ENCODE measurements at regions not wholly inside any gene's neighbourhood (a gene's known extent, or its start where the extent isn't known, plus 50 kb on each side); places are given as distances from the start of the nearest gene placed in this dataset.

DNA sequence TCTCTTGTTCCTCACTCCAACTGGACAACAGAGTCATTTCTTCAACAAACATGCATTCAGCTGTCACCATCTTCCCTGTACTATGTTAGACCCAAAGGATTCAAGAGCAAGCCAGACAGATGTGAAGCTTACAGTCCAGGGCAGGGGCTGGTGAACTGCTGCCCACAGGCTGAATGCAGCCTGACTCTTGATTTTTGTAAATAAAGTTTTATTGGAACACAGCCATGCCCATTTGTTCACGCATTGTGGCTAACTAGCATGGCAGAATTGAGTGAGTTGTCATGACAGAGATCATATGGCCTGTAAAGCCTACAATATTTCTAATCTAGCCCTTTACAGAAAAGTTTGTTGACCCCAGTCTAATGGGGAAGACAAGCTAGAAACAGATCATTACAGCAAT, 208.7 kb downstream of the EMX2 start (continued):
- TF ChIP-seq, protein P1, sequence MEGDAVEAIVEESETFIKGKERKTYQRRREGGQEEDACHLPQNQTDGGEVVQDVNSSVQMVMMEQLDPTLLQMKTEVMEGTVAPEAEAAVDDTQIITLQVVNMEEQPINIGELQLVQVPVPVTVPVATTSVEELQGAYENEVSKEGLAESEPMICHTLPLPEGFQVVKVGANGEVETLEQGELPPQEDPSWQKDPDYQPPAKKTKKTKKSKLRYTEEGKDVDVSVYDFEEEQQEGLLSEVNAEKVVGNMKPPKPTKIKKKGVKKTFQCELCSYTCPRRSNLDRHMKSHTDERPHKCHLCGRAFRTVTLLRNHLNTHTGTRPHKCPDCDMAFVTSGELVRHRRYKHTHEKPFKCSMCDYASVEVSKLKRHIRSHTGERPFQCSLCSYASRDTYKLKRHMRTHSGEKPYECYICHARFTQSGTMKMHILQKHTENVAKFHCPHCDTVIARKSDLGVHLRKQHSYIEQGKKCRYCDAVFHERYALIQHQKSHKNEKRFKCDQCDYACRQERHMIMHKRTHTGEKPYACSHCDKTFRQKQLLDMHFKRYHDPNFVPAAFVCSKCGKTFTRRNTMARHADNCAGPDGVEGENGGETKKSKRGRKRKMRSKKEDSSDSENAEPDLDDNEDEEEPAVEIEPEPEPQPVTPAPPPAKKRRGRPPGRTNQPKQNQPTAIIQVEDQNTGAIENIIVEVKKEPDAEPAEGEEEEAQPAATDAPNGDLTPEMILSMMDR (IDR thresholded peaks at IDR 0.05 in 2 of 3, conservative IDR thresholded peaks at IDR 0.05 in 1 of 3; ENCODE audit: borderline replicate concordance in 1 of 3, insufficient read depth in 1 of 3, low read depth in 2 of 3, low read length in 2 of 3), result no peak
- TF ChIP-seq SRF (IDR thresholded peaks at IDR 0.05; ENCODE audit: low read depth), result no peak

DNA sequence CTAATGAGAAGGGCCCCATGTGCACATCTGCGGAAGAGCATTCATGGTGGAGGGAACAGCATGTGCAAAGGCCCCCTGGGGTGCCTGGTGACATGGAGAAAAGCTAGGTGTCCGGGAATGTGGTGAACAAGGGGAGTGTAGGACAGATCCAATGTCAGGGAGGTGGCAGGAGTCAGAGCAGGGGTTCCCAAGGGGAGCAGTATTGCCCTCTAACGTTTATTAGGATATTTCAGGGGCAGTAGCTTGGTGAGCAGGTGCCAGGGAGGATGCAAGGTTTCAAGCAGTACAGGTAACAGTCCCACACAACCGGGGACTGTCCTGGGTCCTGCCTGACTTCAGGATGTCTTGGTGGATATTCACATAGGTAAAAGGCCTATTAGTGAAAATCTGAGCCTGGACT, 209.6 kb downstream of the EMX2 start:
- no peaks in the 10 kb centered on the region for H3K9me3 ChIP-seq (ENCODE audit: control insufficient read depth in 1 of 2, insufficient read depth in 1 of 2, low read depth in 1 of 2, low read length in 2 of 2)
- H3K9ac ChIP-seq (ENCODE audit: low read length), result no peak overlapping the region
- POLR2A ChIA-PET, result no interaction called here
- H3K4me1 ChIP-seq (ENCODE audit: control insufficient read depth in 1 of 2, insufficient read depth in 2 of 2, low read length in 2 of 2), result no peaks in the 10 kb centered on the region
- no peak for TF ChIP-seq SP1 (IDR thresholded peaks at IDR 0.05; ENCODE audit: low read depth)
- TF ChIP-seq RAD21 (IDR thresholded peaks at IDR 0.05; ENCODE audit: low read depth), result peak; percentile 41; the same call in 1 of the 2 replicates
- no peaks in the 10 kb centered on the region for H4K20me1 ChIP-seq (ENCODE audit: insufficient read depth)
- CTCF ChIA-PET, result no interaction called here
- no peaks in the 10 kb centered on the region for H3K79me2 ChIP-seq (ENCODE audit: insufficient read depth, low read length)
- RAD21 ChIA-PET (ENCODE audit: low non-redundant PET in 1 of 2, low total read pairs in 2 of 2, uncharacterized antibody in 2 of 2, unreplicated experiment in 2 of 2), result no interaction called here
- no peaks in the 10 kb centered on the region for H3K9me2 ChIP-seq (ENCODE audit: insufficient read depth)
- H2AFZ ChIP-seq (ENCODE audit: low read depth, low read length, poor library complexity, severe bottlenecking), result no peak overlapping the region
- no peak for DNase-seq (ENCODE audit: low read depth, low spot score)
- no peak overlapping the region for H3K4me2 ChIP-seq (ENCODE audit: low read length)
- intact Hi-C loops (cut with micrococcal nuclease), result loop anchor here (10.0 kb wide), 1 partner anchor 217 kb away; no protein-coding TSS in a partner anchor
- BruUV-seq (replicated peaks), result no TSS peak
- peak; percentile 71 for ATAC-seq
- H3K27ac ChIP-seq (ENCODE audit: low read depth, low read length), result no peak overlapping the region
- no peak overlapping the region for H3K4me3 ChIP-seq (replicated peaks in 1 of 2; ENCODE audit: low read depth in 1 of 2, low read length in 2 of 2)
- peaks cover 22% of the 10 kb centered on the region; the same call in 1 of the 2 replicates for H3K27me3 ChIP-seq (ENCODE audit: insufficient read depth, low read length)
- no peaks in the 10 kb centered on the region for H3K36me3 ChIP-seq (ENCODE audit: control insufficient read depth in 1 of 2, insufficient read depth in 2 of 2, low read length in 2 of 2)
